SKM-1 (cell line): ENCODE measurements at regions not wholly inside any gene's neighbourhood (a gene's known extent, or its start where the extent isn't known, plus 50 kb on each side); places are given as distances from the start of the nearest gene placed in this dataset.

Source experiments
- DNase-seq: peaks from one replicate; lab custom pipeline; 2025; ENCODE audit not compliant: unreplicated experiment; lab: John Stamatoyannopoulos, UW

DNA sequence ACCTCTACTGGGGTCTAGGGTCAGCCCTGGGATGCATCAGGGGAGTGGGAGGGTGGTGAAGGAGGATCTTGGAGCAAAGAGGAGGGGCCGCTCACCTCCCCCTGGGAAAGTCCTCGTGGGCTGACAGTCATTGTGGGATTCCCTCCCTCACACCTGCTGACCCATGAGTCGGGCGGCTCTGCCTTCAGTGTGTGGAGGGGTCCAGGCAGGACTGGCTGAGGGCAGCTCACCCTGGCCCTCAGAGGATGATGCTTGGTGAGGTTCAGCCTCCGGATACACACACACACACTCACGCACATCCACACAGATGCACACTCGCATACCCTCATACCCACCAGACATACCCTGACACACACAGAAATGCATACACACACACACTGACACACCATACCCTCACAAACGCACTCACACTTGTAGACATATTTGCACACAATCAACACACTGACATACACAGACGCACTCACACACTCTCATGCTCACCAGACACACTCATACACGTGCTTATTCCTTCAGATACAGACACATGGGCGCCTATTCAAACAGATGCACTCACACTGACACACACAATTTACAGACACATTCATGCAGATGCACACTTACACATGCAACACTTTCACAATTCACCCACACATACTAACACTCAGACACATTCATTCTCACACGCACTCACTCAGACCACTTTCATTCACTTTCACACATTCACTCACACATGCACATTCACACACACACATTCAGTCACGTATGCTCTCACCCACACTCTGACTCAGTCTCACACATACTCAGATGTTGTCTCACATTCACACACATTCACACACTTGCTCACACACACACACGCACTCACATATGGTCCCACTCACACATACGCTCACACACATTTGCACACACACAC, 105.1 kb upstream of the RPL38 start:
- DNase-seq = no peak

DNA sequence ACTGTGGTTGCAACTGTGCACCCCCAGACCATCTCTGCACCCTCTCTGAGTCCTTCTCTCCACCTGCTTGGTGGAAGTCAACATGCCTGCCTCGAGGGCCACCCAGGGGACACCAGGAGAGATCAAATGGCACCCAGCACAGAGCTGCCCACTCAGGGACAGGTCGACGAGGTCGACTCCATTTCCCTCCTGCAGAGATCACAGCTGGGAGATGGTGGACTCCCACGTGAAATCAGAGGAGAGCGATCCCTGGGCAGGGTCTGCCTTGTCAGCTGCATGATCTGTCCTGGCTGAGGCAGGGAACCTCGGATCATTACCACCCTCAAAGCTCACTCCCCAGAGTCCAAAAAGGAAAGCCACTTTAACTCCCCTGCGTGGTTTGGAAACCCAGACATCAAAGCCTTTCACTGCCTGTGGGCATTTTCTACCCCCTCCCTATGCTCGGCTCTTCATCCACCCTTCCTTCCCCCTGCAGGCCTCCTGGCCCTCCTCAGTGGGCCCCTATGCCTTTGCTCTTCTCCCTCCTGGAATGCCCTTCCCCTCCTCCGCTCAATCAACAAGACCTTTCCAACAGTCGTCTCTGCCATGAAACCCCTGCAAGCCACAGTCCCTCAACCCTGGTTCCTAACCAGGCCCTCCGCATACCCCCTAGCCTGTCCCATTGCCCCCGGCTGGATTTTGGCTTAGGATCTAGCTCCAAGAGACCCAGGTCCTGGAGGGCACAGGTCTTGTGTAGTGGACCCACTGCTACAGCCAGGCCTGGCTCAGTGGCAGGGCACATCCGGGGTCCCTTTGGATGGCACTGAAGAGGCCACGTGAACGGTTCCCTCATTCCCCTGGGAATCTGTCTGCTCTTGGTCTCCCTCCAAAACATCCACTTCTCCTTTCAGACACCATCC, 103.8 kb upstream of the RPL38 start:
- DNase-seq = no peak

DNA sequence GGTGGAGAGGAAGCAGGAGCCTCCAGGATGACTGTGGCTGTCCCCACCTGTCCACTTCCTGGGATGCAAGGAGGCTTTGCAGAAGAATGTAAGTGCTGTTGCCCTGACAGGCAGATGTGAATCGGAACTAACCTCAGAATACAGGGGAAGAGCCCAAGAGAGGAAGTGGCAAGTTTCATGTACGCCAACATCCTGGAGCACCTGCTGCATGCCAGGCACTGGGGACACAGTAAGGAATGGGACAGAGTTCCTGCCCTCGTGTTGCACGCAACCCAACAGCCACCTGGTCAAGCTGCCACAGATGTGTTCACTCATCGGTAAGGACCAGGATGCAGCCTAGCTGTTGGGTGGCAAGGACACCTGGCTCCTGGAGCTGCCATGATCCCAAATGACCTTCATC, 98.6 kb upstream of the RPL38 start:
- DNase-seq = no peak

DNA sequence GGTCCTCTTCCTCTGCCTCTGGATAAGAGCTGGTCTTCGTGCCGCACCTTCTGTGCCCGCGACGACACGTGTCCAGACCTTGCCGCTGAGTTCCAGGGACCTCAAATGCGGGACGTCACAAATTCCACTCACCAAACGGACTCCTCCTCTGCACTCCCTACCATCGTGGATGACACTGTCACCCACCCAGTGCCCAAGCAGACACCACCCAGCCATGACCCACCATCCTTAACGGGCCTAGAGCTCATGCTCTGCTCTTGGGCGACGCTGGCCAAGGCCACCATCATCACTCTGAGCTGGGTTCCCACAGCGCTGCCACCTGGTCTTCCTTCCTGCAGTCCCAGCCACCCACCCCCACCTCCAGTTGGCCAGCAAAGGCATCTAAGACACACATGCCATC, 96.4 kb upstream of the RPL38 start:
- no peak for DNase-seq

DNA sequence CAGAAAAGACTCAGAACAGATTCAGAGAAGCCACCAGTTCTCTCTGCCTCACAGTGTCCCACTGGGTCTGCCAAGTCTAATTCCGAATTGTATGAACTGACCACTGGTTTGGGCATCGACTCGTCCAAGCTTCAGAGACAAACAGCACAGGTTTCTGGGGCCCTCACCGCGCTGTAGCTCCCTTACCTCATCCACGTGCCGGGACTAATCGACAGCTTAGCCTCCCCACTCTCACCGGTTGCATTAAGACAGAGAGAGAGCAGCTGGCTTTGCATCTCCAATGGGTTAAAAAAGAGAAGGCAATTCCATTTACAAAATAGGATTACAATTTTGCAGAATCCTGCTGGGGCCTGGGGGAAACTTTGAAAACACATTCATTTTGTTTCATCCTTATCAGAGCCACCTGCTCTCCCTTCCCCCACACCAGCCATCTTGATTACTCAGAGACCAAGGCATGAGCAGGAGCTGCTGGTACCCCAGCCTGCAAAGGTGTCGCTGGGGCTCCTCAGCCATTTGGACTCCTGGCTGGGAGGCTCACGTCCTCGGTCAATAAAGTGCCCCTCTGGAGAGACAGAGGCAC, 95.3 kb upstream of the RPL38 start:
- DNase-seq = no peak

DNA sequence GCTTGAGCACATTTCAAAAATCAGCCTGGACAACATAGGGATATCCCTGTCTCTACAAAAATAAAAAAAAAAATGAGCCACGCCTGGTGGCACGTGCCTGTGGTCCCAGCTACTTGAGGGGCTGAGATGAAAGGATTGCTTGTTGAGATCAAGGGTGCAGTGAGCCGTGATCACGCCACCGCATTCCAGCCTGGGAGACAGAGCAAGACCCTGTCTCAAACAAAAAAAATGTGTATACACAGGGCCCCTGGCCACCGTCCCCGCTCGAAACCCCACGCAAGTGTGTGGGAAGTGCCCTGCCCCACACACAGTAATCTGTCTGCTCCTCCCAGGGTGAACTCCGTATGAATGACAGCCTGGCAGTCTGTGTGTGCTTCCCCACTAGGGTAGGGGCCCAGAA, 93.0 kb upstream of the RPL38 start:
- DNase-seq = no peak

DNA sequence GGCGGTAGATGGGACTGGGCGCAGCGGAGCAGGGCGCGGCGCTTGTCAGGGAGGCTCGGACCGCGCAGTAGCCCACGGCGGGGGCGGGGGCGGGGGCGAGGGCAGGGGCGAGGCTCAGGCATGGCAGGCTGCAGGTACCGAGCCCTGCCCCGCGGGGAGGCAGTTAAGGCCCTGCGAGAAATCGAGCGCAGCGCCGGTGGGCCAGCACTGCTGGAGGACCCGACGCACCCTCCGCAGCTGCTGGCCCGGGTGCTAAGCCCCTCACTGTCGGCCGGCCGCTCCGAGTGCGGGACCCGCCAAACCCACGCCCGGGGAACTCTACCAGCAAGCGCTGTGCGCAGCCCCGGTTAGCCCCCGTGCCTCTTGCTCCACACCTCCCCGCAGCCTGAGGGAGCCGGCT, 90.2 kb upstream of the RPL38 start:
- no peak for DNase-seq

DNA sequence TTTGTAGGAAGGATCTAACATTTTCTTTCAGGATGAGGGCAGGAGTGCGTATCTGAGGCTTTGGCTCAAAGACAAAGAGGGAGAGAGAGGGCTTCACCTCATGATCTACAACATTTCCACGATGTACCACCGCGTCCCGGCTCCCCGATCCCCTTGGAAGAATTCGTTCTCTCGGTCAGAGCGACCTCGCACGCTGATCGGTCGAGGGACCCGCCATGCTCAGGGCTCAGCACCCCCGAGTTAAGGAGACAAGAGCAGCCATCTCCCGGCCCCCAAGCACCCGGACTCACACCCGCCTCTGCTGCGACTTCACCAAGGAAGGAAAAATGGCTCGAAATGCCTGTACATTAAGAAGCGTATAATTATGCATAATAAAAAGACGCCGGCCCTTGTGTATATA, 89.5 kb upstream of the RPL38 start:
- no peak for DNase-seq

DNA sequence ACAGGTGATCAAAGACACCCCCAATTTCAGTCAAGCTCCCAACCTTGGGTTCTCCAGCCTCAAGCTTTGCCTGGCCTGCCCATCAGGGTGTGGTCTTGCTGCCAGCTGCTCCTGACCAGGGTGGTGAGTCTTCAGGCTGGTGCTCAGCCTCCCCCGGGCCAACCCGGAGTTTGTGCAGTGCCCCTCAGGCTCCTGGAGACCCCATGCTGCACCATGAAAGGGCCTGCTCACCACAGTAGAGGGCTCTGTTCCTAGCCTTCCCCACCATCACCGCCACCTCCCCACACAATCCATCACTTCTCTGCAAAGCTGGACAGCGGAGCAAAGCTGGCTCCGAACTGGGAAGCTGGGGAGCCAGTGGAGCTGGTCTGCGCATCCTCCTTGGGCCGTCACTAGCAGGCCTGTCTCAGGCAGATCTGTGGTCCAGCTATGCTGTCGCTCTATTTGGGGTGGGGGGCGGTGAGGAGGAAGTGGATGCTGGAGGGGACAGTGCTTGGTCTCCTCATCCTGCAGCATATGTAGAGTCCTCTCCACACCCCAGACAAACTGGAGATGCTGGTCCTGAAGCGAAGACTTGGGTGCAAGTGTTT, 88.5 kb upstream of the RPL38 start:
- DNase-seq = no peak

DNA sequence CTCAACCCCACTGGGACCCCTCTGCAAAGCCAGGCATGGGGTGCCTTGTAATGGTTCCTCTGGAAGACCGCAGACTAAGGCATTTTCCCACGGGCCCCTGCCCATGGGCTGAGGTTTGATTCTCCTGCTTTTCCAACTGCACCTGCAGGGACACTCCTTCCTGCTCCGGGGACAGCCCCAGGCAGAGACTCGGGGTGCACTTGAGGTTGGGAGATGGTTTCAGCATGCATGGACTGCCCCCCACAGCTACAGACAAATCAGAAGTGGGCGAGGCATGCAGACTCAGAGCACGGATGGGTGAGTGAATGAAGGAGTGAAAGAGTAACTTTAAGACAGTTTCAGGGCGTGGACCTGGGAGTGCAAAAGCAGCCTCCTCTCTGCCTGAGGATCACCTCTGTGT, 87.9 kb upstream of the RPL38 start:
- no peak for DNase-seq

DNA sequence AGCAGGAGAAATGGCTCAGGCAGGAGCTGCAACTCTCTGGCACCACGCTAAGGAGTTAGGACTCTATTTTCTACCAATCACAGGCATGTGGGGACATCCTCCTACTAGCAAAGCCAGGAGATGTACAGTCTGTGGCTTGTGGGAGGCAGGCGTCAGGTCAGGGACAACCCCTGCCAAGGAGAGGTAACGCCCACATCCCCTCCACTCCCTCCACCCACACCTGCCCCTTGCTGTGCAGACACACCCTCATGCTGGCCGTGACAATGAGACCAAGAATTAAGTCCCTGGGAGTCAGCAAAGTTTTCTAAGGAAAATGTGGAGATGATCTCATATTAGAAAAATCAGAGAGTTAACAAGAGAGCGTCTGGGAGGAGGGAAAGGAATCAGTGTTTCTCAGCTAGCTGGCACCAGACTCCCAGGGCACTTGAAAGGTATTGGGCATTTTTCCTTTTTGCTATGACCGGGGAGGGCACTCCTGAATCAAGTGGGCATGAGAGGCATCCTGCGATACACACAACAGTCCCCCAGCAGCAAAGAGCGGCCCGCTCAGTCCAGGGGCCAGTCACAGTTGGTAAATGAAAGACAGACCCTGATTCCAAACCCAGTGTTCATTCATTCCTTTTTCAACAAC, 87.3 kb upstream of the RPL38 start:
- DNase-seq = no peak

DNA sequence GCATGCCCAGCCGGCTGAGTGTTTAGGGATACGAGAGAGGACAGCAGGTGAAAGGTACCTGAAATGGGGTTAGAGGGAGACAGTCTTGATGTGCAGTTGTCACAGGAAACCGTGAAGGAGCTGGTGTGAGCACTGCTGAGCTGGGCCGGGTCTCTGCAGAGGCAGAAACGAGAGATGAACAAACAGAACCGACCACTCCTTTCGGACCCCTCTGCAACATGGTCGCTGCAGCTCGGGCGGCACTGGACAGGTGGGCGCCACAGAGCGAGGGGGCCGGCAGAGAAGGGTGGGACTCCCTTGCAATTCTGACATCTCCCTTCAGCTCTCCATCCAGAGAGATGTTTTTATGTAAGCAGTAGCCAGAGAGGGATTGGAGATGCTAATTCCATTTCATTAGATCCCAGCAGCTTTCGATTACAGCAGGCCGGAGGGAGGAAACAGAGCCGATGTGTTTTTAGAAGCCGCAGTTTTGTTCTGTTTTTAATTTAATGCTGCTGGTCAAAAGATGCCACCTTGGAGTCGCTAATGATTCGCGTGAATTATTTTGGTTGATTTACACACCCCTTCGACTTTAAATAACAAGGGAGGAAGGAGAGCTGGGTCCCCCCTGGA, 86.3 kb upstream of the RPL38 start:
- DNase-seq = no peak

DNA sequence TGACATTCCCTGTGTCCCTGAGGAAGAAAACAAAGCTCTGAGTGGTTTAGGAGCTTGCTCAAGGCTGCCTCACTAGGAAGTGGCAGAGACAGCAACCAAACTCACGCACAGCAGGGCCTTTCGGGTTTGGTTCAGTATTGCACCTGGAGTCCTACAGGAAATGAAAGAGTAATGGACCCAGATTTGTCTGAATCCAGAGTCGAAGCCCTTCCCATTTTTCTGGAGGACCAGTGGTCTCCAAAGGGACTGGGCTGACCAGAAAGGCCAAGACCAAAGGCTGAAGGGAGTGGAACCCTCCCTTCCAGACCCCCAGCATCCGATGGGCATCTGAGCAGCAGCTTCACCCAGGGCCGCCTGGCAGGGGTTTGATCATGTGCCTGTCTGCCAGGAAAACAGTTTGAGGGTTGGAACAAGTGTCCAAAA, 85.5 kb upstream of the RPL38 start:
- no peak for DNase-seq

DNA sequence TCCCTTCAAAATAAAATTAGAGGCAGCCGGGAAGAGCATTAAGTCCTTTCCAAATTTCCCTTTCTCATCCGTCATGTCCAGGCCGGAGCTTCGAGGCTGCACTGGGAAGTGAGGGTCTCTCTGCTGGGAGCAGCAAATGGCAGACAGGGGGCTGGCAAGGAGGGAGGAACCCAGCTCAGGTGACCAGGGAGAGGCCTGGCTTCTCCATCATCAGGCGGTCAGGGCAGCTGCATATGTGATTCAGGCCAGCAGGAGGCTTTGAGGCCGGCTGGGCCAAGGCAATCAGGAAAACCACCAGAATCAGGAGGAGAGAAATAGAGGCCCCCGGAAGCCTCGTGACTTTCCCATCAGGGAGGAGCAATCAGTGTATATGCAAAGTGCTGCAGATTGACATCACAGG, 85.0 kb upstream of the RPL38 start:
- DNase-seq = no peak

DNA sequence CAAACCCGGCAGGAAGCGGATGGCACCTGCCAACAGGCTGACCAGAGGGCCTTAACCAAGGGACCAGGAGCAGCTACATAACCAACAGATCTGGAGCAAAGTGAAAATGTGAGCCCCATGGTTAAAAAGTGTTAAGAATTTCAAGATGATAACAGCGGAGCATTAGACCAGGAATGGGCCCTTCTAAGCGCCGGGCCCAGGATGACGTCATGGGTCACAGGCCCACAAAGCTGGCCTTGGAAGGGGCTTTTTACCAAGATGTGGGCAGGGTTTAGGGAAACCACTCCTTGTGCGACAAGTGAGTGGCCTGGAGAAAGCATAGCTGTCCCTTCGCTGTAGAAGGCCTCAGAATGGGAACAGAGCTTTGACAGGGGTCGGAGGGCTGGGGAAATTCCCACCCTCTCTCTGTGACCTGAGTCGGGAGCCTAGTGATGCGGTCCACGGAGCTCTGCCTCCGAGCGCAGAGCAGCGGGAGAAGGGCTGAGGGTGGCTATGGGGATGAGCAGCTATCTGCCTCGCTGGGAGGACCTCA, 84.4 kb upstream of the RPL38 start:
- no peak for DNase-seq

DNA sequence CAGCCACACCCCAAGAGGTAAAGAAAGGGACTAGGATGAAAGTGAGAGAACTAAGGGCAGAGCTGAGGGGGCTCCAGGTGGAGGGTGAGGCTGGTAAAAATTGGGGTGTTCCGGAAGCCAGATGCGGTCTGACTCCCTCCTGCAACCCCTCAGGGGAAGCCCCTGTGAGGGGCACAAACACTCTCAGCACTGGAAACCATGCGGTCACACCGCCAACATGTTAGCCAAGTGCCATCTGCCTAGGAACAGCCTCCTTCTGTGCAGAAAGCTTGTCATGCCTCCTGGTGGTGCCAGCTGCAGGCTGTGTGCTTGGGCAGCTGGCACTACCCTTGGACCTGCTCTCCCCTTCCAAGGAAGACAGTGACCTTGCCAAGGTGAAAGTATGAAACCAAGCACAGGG, 83.5 kb upstream of the RPL38 start:
- no peak for DNase-seq

DNA sequence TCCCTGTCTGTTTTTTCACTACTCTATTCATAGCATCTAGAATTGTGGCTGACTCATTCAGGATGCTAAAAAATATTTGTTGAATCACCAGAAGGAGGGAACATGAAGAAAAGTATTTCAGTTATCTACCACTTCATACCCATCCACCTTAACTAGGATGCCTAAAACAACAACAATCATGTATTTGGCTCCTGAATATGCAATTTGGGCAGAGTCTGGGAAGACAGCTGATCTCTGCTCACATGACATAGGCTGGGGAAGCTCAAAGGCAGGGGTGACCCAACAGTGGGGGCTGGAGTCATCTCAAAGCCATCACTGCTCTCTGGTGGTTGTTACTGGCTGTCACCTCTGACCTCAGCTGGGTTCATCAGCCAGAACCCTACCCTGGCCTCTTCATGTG, 80.1 kb upstream of the RPL38 start:
- DNase-seq = no peak

DNA sequence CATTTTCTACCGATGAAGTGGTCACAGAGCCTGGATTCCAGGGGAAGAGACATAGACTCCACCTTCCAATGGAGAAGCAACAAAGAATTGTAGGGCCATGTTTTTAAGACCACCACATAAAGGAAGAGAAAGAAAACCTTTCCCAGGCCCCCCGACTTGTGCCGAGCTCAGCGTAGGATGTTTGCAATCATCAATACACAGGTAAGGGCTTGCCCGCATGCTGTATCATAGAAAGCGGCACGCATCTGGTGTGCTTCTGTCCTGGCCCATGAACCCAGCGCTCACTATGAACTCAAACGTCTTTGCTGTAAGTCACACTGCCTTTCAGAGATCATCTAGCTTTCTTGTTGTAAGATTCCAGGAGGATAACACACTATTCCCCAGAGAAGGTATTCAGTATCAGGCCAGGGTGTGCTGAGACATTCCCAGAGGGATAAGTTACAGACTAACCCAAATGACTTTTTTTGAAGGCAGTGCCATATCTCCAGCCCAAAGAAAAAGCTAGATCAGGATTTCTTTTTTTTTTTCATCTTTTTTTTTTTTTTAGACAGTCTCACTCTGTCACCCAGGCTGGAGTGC, 79.5 kb upstream of the RPL38 start:
- no peak for DNase-seq

DNA sequence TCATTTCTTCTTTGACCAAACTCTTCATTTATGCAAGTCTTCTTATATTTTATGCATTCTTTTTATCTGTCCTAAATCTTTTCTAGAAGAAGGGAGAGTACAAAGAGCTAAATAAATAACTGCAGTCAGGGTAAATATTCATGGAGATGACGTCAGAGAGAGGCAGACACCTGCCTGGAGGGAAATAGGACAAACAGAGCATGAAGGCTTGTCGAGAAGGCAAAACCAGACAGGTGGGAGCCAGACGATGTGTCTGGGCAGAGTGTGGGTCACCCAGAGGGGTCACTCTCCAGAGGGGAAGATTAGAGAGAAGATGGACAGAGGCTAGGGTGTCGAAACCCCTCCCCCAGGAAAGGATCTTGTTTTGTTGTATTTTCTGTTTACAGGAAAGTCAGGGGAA, 78.3 kb upstream of the RPL38 start:
- no peak for DNase-seq
